ENCODE measurements at regions not wholly inside any gene's neighbourhood (a gene's known extent, or its start where the extent isn't known, plus 50 kb on each side); places are given as distances from the start of the nearest gene placed in this dataset.
"Not testable (repeated sequence)": the region's sequence is repeated elsewhere in the genome, so short reads cannot be mapped to it uniquely, and the experiment has no call there.

DNA sequence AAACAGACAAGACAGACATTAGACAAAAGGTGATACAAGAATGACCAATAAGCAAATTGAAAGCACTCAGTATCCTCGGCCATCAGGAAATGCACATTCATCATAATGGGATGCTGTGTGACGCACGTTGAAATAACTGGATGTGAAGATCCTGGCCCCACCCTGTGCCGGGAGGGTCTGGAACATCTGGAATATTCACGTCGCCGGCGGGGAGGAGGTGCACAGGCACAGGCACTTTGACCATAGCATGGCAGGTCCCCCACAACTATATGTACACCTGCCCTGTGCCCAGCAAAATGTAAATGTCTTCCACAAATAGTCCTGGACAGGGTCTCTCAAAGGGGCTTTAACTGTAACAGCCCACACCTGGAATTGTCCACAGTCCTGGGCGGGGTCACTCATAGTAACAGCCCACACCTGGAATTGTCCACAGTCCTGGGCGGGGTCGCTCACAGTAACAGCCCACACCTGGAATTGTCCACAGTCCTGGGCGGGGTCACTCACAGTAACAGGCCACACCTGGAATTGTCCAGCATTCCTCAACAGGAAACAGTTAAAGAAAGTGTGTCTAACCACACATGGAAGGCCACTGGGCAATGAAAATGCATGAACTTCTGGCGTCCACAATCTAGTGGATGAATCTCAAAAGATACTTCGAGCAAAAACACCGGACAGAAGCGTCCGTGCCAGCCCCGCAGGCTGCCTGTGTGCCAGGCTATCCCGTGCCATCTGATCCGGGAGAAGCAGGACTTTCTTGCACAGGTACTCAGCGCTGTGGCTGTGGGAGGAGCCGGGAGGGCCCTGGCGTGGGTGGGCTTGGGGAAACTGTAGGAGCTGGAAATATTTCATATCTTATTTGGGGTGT lies 113.4 kb downstream of the RTP5 start:
- DNase-seq (ENCODE audit: low read depth), result no peak

DNA sequence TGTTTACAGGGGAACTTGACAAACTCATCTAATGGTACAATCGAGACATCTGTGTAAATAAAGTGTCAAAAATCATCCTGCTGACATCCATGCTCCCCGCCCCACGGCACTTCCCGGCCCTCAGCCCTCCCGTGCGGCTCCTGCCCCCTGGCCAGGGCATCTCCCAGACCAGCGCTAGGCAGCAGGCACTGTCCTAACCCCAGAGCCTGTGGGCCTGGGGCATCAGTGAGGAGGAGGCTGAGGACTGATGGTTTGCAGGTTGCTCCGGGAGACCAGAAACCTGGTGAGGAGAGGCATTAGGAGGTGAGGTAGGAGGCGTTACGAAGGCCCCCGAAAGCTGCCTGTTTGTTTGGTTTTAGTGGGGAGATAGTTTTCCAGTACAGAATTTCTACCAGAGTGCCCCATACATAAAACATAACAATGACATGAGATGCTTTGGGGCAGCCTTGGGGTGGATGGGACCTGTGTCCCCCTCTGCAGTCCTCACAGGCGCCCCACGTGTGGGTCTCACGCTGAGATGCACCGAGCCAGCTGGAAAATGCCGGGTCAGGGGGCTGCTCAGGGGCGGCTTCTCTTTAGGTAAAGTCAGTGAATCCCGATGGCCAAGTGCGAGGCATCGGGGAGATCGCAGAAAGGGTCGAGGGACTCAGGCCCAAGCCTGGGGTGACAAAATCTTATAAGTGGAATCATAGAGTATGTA lies 114.2 kb downstream of the RTP5 start:
- DNase-seq (ENCODE audit: low read depth), result no peak

DNA sequence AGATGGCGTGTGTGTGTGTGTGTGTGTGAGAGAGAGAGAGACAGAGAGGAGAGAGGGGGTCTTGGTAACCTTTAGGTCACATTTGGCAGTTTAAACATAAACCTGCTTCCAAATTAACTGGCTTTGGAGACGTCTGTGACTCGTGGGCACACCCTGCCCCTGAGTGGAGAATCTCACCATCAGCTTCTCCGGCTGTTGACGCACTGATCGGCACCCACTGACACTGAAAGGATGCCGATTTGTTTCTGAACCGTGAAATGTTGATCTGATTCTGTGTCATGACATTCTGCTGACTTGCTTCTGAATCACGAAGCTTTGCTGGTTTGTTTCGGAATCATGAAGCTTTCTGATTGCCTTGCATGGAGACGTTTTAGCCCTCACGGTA lies 114.7 kb downstream of the RTP5 start:
- no peak for DNase-seq (ENCODE audit: low read depth)

DNA sequence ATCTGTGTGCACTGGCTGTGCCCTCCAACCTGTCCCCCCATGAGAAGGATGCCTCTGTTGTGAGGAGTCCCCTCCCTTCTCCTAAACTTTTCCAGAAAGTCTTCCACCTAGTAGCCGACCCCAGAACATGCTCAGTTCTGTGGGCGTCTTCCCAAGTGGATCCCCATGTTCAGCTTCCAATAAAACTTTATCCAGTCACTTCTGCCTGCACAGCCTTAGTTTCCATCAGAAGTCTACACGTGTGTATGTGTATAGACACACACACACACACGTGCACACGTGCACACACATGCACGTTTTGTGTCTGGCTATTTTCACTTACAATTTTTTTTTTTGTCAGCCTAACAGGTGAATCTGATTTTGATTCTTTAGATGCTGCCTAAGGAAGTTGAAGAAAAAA lies 115.1 kb downstream of the RTP5 start:
- no peak for DNase-seq (ENCODE audit: low read depth)

DNA sequence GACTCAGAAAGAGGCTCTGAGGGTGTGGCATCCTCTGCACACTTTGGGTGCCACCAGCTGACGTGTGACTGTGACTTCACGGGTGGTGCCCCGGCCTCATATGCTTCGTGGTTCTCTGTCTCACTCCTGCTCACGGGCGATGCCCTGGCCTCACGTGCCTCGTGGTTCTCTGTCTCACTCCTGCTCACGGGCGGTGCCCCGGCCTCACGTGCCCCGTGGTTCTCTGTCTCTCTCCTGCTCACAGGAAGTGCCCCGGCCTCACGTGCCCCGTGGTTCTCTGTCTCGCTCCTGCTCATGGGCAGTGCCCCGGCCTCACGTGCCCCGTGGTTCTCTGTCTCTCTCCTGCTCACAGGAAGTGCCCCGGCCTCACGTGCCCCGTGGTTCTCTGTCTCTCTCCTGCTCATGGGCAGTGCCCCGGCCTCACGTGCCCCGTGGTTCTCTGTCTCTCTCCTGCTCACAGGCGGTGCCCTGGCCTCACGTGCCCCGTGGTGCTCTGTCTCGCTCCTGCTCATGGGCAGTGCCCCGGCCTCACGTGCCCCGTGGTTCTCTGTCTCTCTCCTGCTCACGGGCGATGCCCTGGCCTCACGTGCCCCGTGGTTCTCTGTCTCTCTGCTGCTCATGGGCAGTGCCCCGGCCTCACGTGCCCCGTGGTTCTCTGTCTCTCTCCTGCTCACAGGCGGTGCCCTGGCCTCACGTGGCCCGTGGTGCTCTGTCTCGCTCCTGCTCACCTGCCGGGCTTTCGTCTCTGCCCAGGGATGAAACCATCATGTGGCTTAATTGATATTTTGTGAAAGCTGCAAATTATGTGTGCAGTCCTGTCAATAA lies 115.8 kb downstream of the RTP5 start:
- not testable (repeated sequence) for DNase-seq (ENCODE audit: low read depth)

DNA sequence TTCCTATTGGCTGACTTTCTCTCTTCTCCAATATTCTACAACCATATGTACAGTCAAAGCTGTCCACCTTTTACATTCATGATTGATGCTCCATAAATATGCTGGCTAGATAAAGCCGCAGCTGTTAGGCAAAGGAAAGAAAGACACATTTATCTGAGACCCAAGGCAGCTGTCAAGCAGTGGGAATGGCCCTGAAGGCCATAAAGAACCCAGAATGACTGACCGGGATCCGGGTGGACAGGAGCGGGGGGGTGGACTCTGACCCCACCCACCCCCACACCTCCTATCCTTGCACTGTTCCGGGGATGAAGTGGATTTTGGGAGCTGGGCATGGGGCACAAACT lies 116.4 kb downstream of the RTP5 start:
- DNase-seq (ENCODE audit: low read depth), result no peak

DNA sequence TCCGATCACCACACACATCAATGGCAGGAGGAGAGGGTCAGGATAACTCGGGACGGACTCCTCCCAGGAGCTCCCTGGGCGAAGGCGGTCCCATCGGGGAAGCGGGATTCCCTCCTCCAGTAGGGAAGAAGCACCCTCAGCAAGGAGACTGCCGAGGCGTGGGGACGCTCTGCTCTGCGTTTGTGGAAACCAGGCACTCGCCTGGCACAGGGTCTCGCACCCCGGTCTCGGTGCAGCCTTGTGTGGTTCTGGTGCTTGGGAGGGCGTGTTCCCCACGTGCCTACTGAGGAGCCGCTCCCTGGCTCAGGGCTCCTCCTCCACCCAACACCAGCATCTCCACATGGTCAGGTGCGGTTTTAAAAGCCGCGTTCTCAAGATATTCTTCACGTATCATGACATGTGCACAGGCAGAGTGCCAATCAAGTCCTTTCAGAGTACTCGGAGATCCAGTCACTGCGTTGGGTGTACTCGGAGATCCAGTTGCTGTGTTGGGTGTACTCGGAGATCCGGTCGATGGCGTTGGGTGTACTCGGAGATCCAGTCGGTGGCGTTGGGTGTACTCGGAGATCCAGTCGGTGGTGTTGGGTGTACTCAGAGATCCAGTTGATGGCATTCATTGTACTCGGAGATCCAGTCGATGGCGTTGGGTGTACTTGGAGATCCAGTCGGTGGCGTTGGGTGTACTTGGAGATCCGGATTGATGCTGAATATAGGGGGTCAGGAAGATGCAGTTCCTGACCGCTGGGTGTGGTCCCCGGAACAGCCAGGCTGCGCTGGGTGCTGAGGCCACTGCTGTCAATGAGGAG lies 117.5 kb downstream of the RTP5 start:
- DNase-seq (ENCODE audit: low read depth), result no peak

DNA sequence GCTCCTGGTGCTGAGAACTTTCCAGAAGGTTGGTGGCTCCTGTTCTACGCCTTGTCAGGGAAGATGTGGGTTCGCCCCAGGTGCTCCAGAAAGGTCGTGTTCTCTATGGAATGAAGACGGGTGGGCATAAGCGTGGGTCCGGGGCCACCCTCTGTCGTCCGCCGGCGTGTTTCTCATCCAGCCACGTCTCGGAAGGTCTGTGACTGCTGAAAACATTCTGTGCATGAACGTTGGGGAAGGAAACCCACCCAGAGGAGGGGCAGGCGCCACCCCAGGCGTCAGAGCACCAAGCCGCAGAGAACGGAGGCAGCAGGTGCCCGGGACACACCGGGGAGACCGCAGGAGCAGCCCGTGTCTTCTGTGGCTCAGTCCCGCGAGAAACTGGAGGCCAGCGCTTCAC lies 118.2 kb downstream of the RTP5 start:
- DNase-seq (ENCODE audit: low read depth), result no peak

DNA sequence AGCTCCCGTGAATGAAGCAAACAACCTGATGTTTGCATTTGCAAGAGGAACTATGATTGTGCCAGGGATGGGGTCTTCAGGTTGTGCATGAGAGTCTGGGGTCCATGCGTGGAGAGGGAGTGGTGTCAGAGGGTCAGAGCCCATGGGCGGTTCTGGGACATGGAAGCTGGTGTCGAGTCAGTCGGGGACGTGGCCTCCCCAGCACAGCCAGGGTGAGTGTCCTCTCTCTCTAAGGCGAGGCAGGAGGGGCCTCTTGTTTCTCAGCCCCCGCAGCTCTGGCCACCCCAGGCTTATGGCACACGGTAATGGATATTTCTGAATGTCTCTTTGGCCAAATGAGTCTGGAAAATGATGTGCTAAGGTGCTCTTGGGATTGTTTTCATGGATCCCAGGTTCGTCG lies 118.6 kb downstream of the RTP5 start:
- no peak for DNase-seq (ENCODE audit: low read depth)

DNA sequence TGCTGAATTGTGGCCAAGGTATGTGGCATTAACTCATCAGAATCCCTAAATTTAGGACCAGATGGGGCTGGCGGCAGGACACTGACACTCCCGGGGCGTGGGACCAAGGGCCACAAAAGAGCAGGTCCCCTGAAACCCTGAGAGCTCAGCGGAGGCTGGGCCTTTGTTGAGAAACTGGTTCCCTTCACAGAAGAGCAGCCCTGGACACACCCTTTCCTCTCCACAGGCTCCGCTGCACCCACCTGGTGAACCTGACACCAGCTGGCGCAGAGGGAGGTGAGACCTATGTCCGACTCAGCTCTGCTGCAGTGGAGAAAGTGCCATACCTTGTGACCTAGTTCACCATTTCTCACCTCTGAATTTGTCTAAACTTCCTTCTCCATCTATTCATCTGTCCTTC lies 119.5 kb downstream of the RTP5 start:
- DNase-seq (ENCODE audit: low read depth), result no peak

DNA sequence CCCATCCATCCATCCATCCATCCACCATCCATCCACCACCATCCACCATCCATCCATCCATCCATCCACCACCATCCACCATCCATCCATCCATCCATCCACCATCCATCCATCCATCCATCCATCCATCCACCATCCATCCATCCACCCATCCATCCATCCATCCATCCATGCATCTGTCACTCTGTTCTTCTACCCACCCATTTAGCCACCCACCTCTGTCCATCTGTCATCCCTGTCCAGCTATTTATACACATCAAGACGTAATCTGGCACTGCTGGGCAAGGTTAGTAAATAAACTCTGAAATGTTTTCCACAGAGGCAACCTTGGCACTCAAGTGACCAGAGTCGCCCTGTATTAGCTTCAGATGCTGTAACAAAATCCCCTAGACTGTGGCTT lies 120.9 kb downstream of the RTP5 start:
- DNase-seq (ENCODE audit: low read depth), result no peak

DNA sequence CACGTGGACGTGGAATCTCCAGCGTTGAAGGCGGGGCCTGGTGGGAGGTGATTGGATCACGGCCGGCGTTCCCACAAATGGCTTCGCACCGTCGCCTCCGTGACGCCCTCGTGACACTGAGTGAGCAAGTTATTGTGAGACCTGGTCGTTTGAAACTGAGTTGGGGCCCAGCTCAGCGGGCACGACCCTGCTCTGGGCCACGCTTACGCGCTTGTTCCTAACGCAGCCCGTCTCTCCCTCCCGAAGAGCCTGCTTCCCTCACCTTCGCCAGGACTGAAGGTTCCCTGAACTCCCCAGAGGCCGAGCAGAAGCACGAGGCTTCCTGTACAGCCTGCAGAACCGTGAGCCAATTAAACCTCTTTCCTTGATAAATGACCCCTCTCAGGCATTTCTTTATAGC lies 121.8 kb downstream of the RTP5 start:
- no peak for DNase-seq (ENCODE audit: low read depth)

DNA sequence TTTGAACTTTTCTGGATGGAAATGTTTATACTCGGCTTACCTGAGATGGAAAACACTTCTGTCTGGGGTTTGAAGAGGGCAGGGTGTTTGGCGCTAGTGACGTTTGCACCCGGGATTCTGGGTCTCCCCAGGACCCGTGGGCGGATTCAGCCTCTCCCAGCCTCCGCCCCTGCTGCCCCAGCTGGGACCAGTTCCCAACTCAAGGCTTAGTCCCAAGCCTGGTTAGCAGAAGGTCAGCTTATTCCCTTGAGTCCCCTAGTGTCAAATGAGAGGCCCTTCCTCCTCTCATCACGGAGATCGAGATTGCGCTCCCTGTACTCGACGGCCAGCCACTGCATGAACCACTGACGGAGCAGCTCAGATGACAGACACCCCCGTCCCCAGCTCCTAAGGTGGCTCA lies 123.2 kb downstream of the RTP5 start:
- no peak for DNase-seq (ENCODE audit: low read depth)

DNA sequence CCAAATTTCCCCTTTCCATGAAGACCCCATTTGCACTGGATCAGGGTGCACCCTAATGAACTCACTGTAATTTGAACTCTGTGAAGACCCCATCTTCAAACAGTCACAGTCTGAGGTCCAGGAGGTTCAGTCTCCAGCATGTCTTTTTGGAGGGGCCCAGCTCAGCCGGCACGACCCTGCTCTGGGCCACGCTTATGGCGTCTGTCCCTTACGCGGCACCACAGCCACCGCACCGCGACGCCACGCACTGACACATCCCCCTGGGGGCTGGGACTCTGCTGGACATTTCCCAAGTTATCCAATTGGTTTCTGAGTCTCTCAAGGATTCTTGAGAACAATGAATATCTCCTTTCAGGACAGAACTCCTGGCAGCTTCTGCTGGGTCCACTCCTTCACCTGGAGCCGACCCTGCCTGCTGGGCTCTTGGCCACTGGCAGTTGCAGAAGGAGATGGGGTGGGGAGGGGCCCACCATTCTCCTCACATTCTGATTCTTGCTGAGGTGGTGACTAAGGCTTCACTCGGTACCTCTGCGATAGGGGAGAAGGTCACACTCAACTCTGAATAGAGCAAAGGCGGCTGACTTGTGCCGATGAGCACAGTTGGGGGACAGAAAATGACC lies 124.0 kb downstream of the RTP5 start:
- DNase-seq (ENCODE audit: low read depth), result no peak

DNA sequence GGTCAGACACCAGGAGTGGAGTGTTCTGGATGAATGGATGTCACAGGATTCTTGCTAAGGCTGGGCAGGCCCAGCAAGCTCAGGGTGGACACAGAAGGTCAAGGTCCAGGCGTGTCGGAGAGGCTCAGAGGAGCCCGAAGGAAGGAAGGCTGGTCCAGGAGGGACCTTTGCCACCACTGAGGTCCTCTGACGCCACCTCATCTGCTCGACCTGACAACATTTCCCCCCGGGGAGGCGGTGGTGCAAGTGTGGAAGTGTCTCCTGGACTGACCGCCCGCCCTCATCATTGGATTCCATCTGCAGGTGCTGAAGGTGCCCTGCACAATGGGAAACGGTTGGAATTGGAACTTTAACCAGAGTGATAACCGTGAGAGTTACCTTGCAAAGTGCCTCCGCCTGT lies 124.6 kb downstream of the RTP5 start:
- DNase-seq (ENCODE audit: low read depth), result no peak

DNA sequence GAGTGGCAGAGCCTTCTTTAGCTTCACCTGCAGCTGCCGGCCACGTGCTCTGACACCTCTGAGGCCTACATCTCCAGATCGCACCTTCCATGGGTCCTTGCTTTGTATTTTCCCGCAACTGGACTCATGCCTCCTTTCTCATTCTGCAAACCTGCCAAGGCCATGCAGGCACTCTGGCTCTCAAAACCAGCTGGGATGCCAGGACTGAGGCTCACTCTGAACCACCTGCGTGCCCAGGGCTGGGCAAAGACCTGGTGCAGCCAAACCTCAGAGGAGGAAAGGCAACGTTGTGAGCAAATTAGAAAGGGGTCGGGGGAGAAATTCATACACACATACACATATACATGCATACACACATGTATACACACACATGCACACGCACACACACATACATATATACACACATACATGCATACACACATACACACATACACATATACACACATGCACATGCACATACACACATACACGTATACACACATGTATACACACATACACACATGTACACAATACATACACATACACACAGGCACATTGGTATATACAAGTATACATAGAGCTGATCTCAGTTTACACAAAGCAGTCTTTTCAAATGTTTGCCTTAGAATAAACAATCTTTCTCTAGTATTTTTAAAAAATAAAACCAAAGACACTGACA lies 125.2 kb downstream of the RTP5 start:
- no peak for DNase-seq (ENCODE audit: low read depth)

DNA sequence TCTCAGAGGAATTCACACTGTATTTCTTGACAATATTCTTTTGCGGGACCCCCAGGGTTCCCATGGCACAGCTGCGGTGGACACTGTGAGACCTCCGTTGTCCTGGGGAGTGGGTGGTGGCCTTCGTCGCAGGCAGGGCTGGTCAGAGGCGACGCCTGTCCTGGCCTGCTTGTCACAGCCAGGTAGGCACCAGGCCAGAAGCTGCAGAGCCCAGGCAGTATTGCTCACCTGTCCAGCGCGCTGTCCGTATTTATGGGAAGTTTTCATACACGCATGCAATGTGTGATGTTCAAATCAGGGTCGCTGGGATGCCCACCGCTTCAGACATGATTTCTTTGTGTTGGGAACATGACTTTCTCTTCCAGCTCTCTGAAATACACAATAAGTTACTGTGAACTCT lies 126.6 kb downstream of the RTP5 start:
- no peak for DNase-seq (ENCODE audit: low read depth)

DNA sequence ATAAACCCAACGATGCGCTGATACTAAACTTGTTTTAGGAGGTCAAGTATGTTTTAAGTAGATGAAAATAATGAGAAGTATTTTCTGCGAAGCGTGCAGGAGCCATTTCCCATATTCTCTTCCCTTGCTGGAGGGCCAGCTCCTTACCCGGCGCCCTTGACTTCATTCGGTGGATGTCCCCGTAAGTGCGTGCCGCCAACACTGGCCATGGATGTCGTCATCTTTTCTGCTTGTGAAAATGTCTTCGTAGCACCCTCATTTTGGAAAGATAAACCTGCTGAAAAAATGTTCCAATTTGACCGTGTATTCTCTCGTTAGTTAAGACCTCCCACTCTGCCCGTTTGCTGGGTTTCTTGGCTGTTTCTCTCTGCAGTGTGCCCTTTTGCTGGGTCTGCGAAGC lies 127.5 kb downstream of the RTP5 start:
- DNase-seq (ENCODE audit: low read depth), result no peak

DNA sequence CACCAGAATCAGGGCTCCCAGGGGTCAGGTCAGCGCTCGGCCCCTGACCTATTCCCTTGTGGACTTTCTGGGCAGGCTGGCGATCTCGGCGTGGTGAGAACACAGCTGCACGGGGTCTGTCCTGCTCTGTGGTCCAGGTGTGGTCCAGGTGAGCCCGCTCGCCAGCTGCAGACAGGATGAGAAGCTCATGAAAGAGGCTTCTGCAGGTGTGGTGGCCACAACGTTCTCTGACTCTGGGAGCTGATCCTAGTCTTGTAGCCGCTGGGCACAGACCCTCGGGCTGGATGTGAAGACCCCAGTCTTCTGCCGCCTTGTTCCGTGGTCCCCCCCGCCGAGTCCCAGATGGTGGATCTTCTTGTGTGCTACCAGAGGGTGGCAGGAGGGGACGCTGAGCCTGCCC lies 129.7 kb downstream of the RTP5 start:
- no peak for DNase-seq (ENCODE audit: low read depth)

DNA sequence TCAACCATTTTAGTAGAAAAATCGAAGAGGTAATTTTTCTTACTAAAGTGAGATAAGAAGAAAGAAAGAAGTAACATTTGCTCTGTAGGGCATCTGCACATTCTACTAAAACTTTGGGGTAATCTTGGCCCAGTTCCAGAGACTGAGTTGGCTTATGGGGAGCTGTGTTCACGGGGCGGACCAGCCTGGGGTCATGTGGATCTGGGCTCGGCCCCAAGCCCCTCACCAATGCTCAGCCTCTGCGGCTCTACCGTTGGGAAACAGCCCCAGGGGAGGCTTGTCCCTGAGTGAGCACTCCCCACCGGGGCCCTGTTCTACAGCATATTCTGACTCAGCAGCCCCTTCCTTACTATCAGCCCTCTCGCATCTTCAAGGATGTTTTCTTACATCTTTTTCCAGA lies 132.3 kb downstream of the RTP5 start:
- DNase-seq (ENCODE audit: low read depth), result no peak

DNA sequence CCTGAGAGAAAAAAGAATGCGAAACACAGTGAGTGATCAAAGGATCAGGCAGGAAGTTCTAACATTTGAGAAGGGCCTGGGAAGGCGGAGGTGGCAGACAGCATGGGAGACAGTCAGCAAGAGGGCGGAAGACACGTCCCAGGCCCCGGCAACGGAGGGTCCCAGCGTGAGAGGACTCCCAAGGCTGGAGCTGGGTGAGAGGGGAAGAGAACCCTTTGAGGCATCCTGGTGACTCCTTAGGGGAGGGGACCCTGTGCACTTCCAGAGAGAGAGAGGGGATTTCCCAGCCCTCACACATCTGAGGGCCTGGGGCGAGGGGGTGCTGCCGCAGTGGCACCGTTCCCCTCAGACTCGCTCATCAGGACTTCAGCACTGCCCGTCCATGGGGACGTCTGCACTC lies 133.4 kb downstream of the RTP5 start:
- DNase-seq (ENCODE audit: low read depth), result no peak
